ENCODE measurements at regions not wholly inside any gene's neighbourhood (a gene's known extent, or its start where the extent isn't known, plus 50 kb on each side); places are given as distances from the start of the nearest gene placed in this dataset.

DNA sequence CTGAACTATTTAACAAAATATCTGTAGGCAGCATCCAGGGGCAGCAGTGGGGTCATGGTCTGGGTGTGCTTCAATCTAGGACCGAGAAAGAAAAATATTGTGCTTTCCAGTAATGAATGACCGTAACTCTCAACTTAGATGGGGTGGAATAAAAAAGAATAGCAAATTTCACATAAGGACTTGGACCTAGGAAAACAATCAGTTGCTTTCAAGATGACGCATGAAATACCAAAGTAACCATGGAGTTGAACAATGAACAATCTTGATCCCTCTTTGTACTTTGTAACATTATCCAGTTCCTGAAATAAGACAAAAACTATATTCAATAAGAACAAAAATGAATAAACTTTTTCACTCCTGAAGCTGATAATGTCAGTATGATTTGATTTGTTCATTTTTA is 167.1 kb downstream of the C7orf25 start:
- no peaks in the 10 kb centered on the region for H3K9me3 ChIP-seq (ENCODE audit: control insufficient read depth, insufficient read depth, low read depth, low read length)
- no peaks in the 10 kb centered on the region for H3K4me1 ChIP-seq (ENCODE audit: control insufficient read depth, insufficient read depth, low read length)
- TF ChIP-seq, protein P1, sequence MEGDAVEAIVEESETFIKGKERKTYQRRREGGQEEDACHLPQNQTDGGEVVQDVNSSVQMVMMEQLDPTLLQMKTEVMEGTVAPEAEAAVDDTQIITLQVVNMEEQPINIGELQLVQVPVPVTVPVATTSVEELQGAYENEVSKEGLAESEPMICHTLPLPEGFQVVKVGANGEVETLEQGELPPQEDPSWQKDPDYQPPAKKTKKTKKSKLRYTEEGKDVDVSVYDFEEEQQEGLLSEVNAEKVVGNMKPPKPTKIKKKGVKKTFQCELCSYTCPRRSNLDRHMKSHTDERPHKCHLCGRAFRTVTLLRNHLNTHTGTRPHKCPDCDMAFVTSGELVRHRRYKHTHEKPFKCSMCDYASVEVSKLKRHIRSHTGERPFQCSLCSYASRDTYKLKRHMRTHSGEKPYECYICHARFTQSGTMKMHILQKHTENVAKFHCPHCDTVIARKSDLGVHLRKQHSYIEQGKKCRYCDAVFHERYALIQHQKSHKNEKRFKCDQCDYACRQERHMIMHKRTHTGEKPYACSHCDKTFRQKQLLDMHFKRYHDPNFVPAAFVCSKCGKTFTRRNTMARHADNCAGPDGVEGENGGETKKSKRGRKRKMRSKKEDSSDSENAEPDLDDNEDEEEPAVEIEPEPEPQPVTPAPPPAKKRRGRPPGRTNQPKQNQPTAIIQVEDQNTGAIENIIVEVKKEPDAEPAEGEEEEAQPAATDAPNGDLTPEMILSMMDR (IDR thresholded peaks at IDR 0.05) = no peak
- TF ChIP-seq, protein P2, sequence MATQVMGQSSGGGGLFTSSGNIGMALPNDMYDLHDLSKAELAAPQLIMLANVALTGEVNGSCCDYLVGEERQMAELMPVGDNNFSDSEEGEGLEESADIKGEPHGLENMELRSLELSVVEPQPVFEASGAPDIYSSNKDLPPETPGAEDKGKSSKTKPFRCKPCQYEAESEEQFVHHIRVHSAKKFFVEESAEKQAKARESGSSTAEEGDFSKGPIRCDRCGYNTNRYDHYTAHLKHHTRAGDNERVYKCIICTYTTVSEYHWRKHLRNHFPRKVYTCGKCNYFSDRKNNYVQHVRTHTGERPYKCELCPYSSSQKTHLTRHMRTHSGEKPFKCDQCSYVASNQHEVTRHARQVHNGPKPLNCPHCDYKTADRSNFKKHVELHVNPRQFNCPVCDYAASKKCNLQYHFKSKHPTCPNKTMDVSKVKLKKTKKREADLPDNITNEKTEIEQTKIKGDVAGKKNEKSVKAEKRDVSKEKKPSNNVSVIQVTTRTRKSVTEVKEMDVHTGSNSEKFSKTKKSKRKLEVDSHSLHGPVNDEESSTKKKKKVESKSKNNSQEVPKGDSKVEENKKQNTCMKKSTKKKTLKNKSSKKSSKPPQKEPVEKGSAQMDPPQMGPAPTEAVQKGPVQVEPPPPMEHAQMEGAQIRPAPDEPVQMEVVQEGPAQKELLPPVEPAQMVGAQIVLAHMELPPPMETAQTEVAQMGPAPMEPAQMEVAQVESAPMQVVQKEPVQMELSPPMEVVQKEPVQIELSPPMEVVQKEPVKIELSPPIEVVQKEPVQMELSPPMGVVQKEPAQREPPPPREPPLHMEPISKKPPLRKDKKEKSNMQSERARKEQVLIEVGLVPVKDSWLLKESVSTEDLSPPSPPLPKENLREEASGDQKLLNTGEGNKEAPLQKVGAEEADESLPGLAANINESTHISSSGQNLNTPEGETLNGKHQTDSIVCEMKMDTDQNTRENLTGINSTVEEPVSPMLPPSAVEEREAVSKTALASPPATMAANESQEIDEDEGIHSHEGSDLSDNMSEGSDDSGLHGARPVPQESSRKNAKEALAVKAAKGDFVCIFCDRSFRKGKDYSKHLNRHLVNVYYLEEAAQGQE (IDR thresholded peaks at IDR 0.05; ENCODE audit: insufficient read depth in 1 of 2, low read depth in 2 of 2, low read length in 1 of 2) = no peak
- TF ChIP-seq POLR2AphosphoS5 (IDR thresholded peaks at IDR 0.05; ENCODE audit: low read depth, low read length) = no peak
- TF ChIP-seq SIN3A (IDR thresholded peaks at IDR 0.05; ENCODE audit: borderline replicate concordance, insufficient read depth, low read depth, low read length) = no peak
- POLR2A ChIA-PET = no interaction called here
- H3K27ac ChIP-seq (ENCODE audit: low read length) = no peak overlapping the region
- in situ Hi-C loops (cut with HindIII; ENCODE audit: low pct_unique_long_range_greater_than_20kb, low sequenced_read_pairs) = no loop called here
- H3K27me3 ChIP-seq (ENCODE audit: control insufficient read depth, insufficient read depth, low read length) = no peaks in the 10 kb centered on the region
- CTCF ChIA-PET = no interaction called here
- DNase-seq (ENCODE audit: low read depth, low spot score) = no peak
- BruUV-seq (replicated peaks) = no TSS peak
- no peak overlapping the region for H3K4me3 ChIP-seq (ENCODE audit: low read depth in 2 of 2, low read length in 2 of 2)
- intact Hi-C loops (cut with micrococcal nuclease; ENCODE audit: unreplicated experiment) = no loop called here
- no peak for ATAC-seq
- H3K36me3 ChIP-seq (ENCODE audit: control insufficient read depth, insufficient read depth, low read length) = no peaks in the 10 kb centered on the region

DNA sequence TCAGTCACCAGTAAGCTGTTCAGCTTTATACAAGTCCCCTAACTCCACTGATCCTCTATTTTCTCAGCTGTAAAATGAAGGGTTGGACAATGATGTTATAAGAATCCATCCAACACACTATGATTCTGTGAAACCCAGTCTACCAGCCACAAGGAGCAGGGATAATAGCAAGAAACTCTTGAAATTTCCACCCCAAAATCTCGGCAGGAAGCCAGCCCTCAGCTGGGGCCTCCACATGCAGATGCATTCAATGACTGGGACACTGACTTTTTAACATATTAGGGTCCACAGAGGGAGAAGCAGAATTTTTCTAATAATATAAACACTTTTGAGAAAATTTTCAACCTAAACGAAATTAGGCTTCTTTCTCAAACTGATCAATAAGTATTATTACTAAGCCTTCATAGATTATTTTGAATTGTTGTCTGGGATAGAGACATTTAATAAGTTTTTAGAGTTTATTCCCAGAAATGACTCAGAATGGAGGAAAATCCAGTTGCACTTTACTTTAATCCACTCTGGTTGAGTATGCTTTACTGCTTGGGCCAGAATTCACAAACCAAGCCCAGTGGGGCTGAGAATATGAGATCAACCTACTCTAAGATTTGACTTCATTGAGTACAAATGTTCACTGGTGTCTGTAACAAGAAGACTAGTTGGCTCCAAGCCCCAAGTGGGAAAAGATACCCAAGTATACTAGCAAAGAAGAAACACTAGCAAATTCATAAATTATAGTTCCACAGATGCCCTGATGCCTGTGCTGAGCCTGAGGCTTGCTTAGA is 168.6 kb downstream of the C7orf25 start:
- H3K9me3 ChIP-seq (ENCODE audit: control insufficient read depth, insufficient read depth, low read depth, low read length) = no peaks in the 10 kb centered on the region
- BruUV-seq (replicated peaks) = no TSS peak
- H3K4me3 ChIP-seq (ENCODE audit: low read depth in 2 of 2, low read length in 2 of 2) = no peak overlapping the region
- no peak overlapping the region for H3K27ac ChIP-seq (ENCODE audit: low read length)
- H3K36me3 ChIP-seq (ENCODE audit: control insufficient read depth, insufficient read depth, low read length) = no peaks in the 10 kb centered on the region
- in situ Hi-C loops (cut with HindIII; ENCODE audit: low pct_unique_long_range_greater_than_20kb, low sequenced_read_pairs) (no loop called here), intact Hi-C loops (cut with micrococcal nuclease; ENCODE audit: unreplicated experiment) (no loop called here)
- H3K4me1 ChIP-seq (ENCODE audit: control insufficient read depth, insufficient read depth, low read length) = no peaks in the 10 kb centered on the region
- DNase-seq (ENCODE audit: low read depth, low spot score) (no peak), ATAC-seq (no peak)
- ChIA-PET POLR2A (no interaction called here), CTCF (no interaction called here)
- no peaks in the 10 kb centered on the region for H3K27me3 ChIP-seq (ENCODE audit: control insufficient read depth, insufficient read depth, low read length)
- TF ChIP-seq, protein P2 (IDR thresholded peaks at IDR 0.05; ENCODE audit: insufficient read depth in 1 of 2, low read depth in 2 of 2, low read length in 1 of 2) = no peak
- TF ChIP-seq, protein P1 (IDR thresholded peaks at IDR 0.05) = no peak
- TF ChIP-seq POLR2AphosphoS5 (IDR thresholded peaks at IDR 0.05; ENCODE audit: low read depth, low read length) (no peak), TCF7L2 (IDR thresholded peaks at IDR 0.05; ENCODE audit: low read depth, low read length) (no peak), SIN3A (IDR thresholded peaks at IDR 0.05; ENCODE audit: borderline replicate concordance, insufficient read depth, low read depth, low read length) (no peak)
